GM19397 (cell line): ENCODE measurements at regions not wholly inside any gene's neighbourhood (a gene's known extent, or its start where the extent isn't known, plus 50 kb on each side); places are given as distances from the start of the nearest gene placed in this dataset.
"Not testable (repeated sequence)": the region's sequence is repeated elsewhere in the genome, so short reads cannot be mapped to it uniquely, and the experiment has no call there.

Experiments
- ATAC-seq: cut with Tn5 transposase; IDR thresholded peaks from one replicate; pipeline ENCODE4 v1.9.1; 2021; ENCODE audit warnings: mild to moderate bottlenecking, moderate library complexity; ENCODE audit not compliant: unreplicated experiment

GRCh38 chr2:39998617-39999016 lies 219.6 kb upstream of the THUMPD2 start:
- no peak for ATAC-seq

- no peak for ATAC-seq
These were observed 217.6 kb upstream of the THUMPD2 start for GRCh38 chr2:39996653-39997080.

GRCh38 chr2:39995005-39995737 lies 216.1 kb upstream of the THUMPD2 start:
- no peak for ATAC-seq

GRCh38 chr2:39994151-39994550 lies 215.1 kb upstream of the THUMPD2 start:
- ATAC-seq, result no peak

GRCh38 chr2:39991298-39991697 lies 212.2 kb upstream of the THUMPD2 start:
- no peak for ATAC-seq

- ATAC-seq, result no peak
These were observed 211.4 kb upstream of the THUMPD2 start for GRCh38 chr2:39990335-39990900.

- no peak for ATAC-seq
These were observed 210.8 kb upstream of the THUMPD2 start for GRCh38 chr2:39989888-39990287.

GRCh38 chr2:39981883-39982311 lies 202.8 kb upstream of the THUMPD2 start:
- ATAC-seq, result no peak

GRCh38 chr2:39975476-39976020 lies 196.5 kb upstream of the THUMPD2 start:
- ATAC-seq, result no peak

GRCh38 chr2:39968037-39968436 lies 189.0 kb upstream of the THUMPD2 start:
- no peak for ATAC-seq

GRCh38 chr2:39960681-39961080 lies 181.6 kb upstream of the THUMPD2 start:
- ATAC-seq, result not testable (repeated sequence)

GRCh38 chr2:39954346-39954745 lies 175.3 kb upstream of the THUMPD2 start:
- ATAC-seq, result no peak

- no peak for ATAC-seq
These were observed 170.1 kb upstream of the THUMPD2 start for GRCh38 chr2:39949131-39949530.

- ATAC-seq, result no peak
These were observed 169.1 kb upstream of the THUMPD2 start for GRCh38 chr2:39948016-39948719.

- no peak for ATAC-seq
These were observed 168.4 kb upstream of the THUMPD2 start for GRCh38 chr2:39947294-39948015.

- no peak for ATAC-seq
These were observed 163.9 kb upstream of the THUMPD2 start for GRCh38 chr2:39942950-39943349.

- no peak for ATAC-seq
These were observed 159.2 kb upstream of the THUMPD2 start for GRCh38 chr2:39938035-39938835.

GRCh38 chr2:39937621-39938020 lies 158.6 kb upstream of the THUMPD2 start:
- ATAC-seq, result no peak

- ATAC-seq, result no peak
These were observed 155.8 kb upstream of the THUMPD2 start for GRCh38 chr2:39934851-39935250.

GRCh38 chr2:39933196-39933595 lies 154.1 kb upstream of the THUMPD2 start:
- ATAC-seq, result no peak
